ENCODE measurements at regions not wholly inside any gene's neighbourhood (a gene's known extent, or its start where the extent isn't known, plus 50 kb on each side); places are given as distances from the start of the nearest gene placed in this dataset.

- in situ Hi-C loops (cut with HindIII; ENCODE audit: low pct_unique_long_range_greater_than_20kb, low sequenced_read_pairs) (no loop called here), intact Hi-C loops (cut with micrococcal nuclease; ENCODE audit: unreplicated experiment) (no loop called here)
- no peaks in the 10 kb centered on the region for H3K4me1 ChIP-seq (ENCODE audit: control insufficient read depth, insufficient read depth, low read length)
- BruUV-seq (replicated peaks): no TSS peak
- H3K4me3 ChIP-seq (ENCODE audit: low read depth in 2 of 2, low read length in 2 of 2): no peak overlapping the region
- ChIA-PET POLR2A (interaction anchor here (0.6 kb wide), 1 partner anchor 132 kb away, joined by 10 read pairs; no protein-coding TSS in a partner anchor), CTCF (no interaction called here)
- TF ChIP-seq REST (IDR thresholded peaks at IDR 0.05; ENCODE audit: insufficient read depth in 1 of 2, low read depth in 2 of 2, low read length in 1 of 2): no peak
- no peak for TF ChIP-seq POLR2AphosphoS5 (IDR thresholded peaks at IDR 0.05; ENCODE audit: low read depth, low read length)
- no peak for TF ChIP-seq CTCF (IDR thresholded peaks at IDR 0.05)
- no peak for TF ChIP-seq TCF7L2 (IDR thresholded peaks at IDR 0.05; ENCODE audit: low read depth, low read length)
- no peak for TF ChIP-seq SIN3A (IDR thresholded peaks at IDR 0.05; ENCODE audit: borderline replicate concordance, insufficient read depth, low read depth, low read length)
- no peak for DNase-seq (ENCODE audit: low read depth, low spot score)
- no peaks in the 10 kb centered on the region for H3K27me3 ChIP-seq (ENCODE audit: control insufficient read depth, insufficient read depth, low read length)
- ATAC-seq: no peak
- H3K27ac ChIP-seq (ENCODE audit: low read length): no peak overlapping the region
- no peaks in the 10 kb centered on the region for H3K36me3 ChIP-seq (ENCODE audit: control insufficient read depth, insufficient read depth, low read length)
- H3K9me3 ChIP-seq (ENCODE audit: control insufficient read depth, insufficient read depth, low read depth, low read length): no peaks in the 10 kb centered on the region
Observed at GRCh38 chr13:74870865-74871264, 611.1 kb downstream of the TBC1D4 start.

GRCh38 chr13:74869846-74870245 lies 612.1 kb downstream of the TBC1D4 start:
- H3K27ac ChIP-seq (ENCODE audit: low read length): no peak overlapping the region
- H3K9me3 ChIP-seq (ENCODE audit: control insufficient read depth, insufficient read depth, low read depth, low read length): no peaks in the 10 kb centered on the region
- H3K4me3 ChIP-seq (ENCODE audit: low read depth in 2 of 2, low read length in 2 of 2): no peak overlapping the region
- no peaks in the 10 kb centered on the region for H3K36me3 ChIP-seq (ENCODE audit: control insufficient read depth, insufficient read depth, low read length)
- DNase-seq (ENCODE audit: low read depth, low spot score): no peak
- BruUV-seq (replicated peaks): no TSS peak
- POLR2A ChIA-PET: no interaction called here
- H3K27me3 ChIP-seq (ENCODE audit: control insufficient read depth, insufficient read depth, low read length): no peaks in the 10 kb centered on the region
- CTCF ChIA-PET: no interaction called here
- no peak for TF ChIP-seq REST (IDR thresholded peaks at IDR 0.05; ENCODE audit: insufficient read depth in 1 of 2, low read depth in 2 of 2, low read length in 1 of 2)
- ATAC-seq: no peak
- H3K4me1 ChIP-seq (ENCODE audit: control insufficient read depth, insufficient read depth, low read length): no peaks in the 10 kb centered on the region
- in situ Hi-C loops (cut with HindIII; ENCODE audit: low pct_unique_long_range_greater_than_20kb, low sequenced_read_pairs): no loop called here
- intact Hi-C loops (cut with micrococcal nuclease; ENCODE audit: unreplicated experiment): no loop called here

All from Panc1 (cell line).